ENCODE measurements at regions not wholly inside any gene's neighbourhood (a gene's known extent, or its start where the extent isn't known, plus 50 kb on each side); places are given as distances from the start of the nearest gene placed in this dataset.

DNA sequence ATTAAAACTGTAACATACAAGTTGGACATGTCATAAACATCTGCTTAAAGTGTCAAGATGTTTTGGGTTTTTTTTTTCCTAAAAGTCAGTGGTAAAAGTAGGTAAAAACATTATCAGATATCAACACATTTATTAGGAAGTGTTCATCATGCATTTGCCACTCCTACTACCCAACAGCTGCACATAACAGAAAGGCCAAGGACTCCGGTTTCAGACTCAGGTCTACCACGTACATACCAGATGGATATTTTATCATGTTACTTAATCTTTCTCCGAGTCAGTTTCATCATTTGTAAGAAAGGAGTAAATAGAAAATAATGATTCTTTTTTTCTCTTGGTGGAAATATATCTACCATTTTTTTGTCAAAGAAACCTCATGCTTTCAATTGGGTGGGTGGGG, 192.3 kb downstream of the UBE2E3 start:
- no peaks in the 10 kb centered on the region for H4K20me1 ChIP-seq (ENCODE audit: insufficient read depth, low read length)
- no peaks in the 10 kb centered on the region for H3K9me3 ChIP-seq (ENCODE audit: insufficient read depth, low read length)
- H3K4me3 ChIP-seq (ENCODE audit: low read length), result no peak overlapping the region
- no peaks in the 10 kb centered on the region for H3K36me3 ChIP-seq (replicated peaks; ENCODE audit: low read depth, low read length)
- no peak overlapping the region for H3K9ac ChIP-seq (ENCODE audit: low read length)
- no peaks in the 10 kb centered on the region for H3K27me3 ChIP-seq (ENCODE audit: low read depth, low read length)
- no peaks in the 10 kb centered on the region for H3K4me1 ChIP-seq (ENCODE audit: low read length)
- no peaks in the 10 kb centered on the region for H3K79me2 ChIP-seq (ENCODE audit: low read length)
- no peak overlapping the region for H3K27ac ChIP-seq (ENCODE audit: low read length)
- TF ChIP-seq EZH2phosphoT487 (IDR thresholded peaks at IDR 0.05; ENCODE audit: low read depth) (no peak), CTCF (IDR thresholded peaks at IDR 0.05; ENCODE audit: low read depth, low read length) (no peak)
- no peak overlapping the region for H3K4me2 ChIP-seq (ENCODE audit: low read length)
- H2AFZ ChIP-seq (ENCODE audit: low read depth, low read length), result no peak overlapping the region

DNA sequence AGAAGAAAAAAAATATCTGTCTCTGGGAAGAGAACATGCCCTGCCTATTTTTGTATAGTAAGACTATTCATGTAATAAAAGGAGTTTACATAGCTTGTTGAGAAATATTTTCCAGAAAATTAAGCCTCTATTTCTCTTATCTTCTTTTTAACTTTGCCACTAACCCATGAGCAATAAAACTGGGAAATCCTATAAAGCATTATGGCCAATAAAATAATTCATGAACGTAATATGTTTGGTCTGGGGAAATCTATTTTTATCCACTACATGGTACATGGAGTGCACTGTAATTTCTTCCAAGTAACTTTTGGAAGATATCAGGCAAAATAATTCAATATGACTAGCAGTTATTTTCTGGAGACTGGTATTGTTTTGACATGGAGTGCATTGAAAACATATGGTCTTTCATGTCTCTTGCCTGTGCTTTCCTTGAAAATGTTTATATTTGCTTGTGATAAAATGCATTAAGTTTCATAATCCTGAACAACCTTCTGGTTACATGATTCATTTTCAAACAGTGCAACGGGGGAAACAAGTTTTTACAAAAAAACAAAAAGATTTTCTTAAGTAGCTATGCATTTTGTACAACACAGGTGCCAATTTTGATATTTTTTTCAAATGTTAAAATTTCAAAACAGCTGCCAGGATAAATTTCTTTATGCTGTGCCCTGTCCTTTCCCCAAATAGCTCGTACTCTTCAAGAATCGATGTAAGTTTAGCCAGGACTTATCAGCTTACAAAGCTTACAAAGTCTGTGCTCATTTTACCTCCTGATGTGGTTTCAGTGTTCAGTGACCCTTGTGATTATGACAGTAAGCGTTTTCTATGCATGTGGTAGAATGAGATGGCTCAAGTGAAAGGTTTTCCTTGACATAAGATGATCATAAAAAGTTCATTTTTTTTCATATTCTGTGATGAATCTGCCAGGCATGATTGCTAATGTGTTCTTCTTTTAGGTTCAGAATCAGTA, 194.5 kb downstream of the UBE2E3 start:
- Histone ChIP-seq H3K4me2 (ENCODE audit: low read length) (no peak overlapping the region), H3K4me1 (ENCODE audit: low read length) (no peaks in the 10 kb centered on the region), H3K27me3 (ENCODE audit: low read depth, low read length) (no peaks in the 10 kb centered on the region), H4K20me1 (ENCODE audit: insufficient read depth, low read length) (no peaks in the 10 kb centered on the region), H3K4me3 (ENCODE audit: low read length) (no peak overlapping the region), H3K9me3 (ENCODE audit: insufficient read depth, low read length) (no peaks in the 10 kb centered on the region), H2AFZ (ENCODE audit: low read depth, low read length) (no peak overlapping the region), H3K36me3 (replicated peaks; ENCODE audit: low read depth, low read length) (no peaks in the 10 kb centered on the region), H3K79me2 (ENCODE audit: low read length) (no peaks in the 10 kb centered on the region), H3K9ac (ENCODE audit: low read length) (no peak overlapping the region), H3K27ac (ENCODE audit: low read length) (no peak overlapping the region)
- no peak for TF ChIP-seq CTCF (IDR thresholded peaks at IDR 0.05; ENCODE audit: low read depth, low read length)
- no peak for TF ChIP-seq EZH2phosphoT487 (IDR thresholded peaks at IDR 0.05; ENCODE audit: low read depth)

- Histone ChIP-seq H3K27me3 (ENCODE audit: low read depth, low read length) (no peaks in the 10 kb centered on the region), H3K36me3 (replicated peaks; ENCODE audit: low read depth, low read length) (no peaks in the 10 kb centered on the region), H3K79me2 (ENCODE audit: low read length) (no peaks in the 10 kb centered on the region)
Measured at GRCh38 chr2:181176540-181176939, 196.1 kb downstream of the UBE2E3 start.

More at GRCh38 chr2:181176540-181176939, 196.1 kb downstream of the UBE2E3 start:
- no peaks in the 10 kb centered on the region for H3K4me1 ChIP-seq (ENCODE audit: low read length)
- H3K9ac ChIP-seq (ENCODE audit: low read length), result no peak overlapping the region
- H4K20me1 ChIP-seq (ENCODE audit: insufficient read depth, low read length), result no peaks in the 10 kb centered on the region
- TF ChIP-seq CTCF (IDR thresholded peaks at IDR 0.05; ENCODE audit: low read depth, low read length) (no peak), EZH2phosphoT487 (IDR thresholded peaks at IDR 0.05; ENCODE audit: low read depth) (no peak)
- no peak overlapping the region for H3K27ac ChIP-seq (ENCODE audit: low read length)
- no peak overlapping the region for H2AFZ ChIP-seq (ENCODE audit: low read depth, low read length)
- H3K4me3 ChIP-seq (ENCODE audit: low read length), result no peak overlapping the region
- no peak overlapping the region for H3K4me2 ChIP-seq (ENCODE audit: low read length)
- H3K9me3 ChIP-seq (ENCODE audit: insufficient read depth, low read length), result no peaks in the 10 kb centered on the region
